PC-3 (cell line): ENCODE measurements at regions not wholly inside any gene's neighbourhood (a gene's known extent, or its start where the extent isn't known, plus 50 kb on each side); places are given as distances from the start of the nearest gene placed in this dataset.

Source experiments
- EZH2 ChIP-seq: fragments of 300-600 bp; sonication (generic); IDR thresholded peaks from one replicate; pipeline ENCODE4 v1.6.1; 2017; ENCODE audit warnings: antibody characterized with exemption, mild to moderate bottlenecking, low read length; ENCODE audit not compliant: unreplicated experiment
- EZH2phosphoT487 ChIP-seq: fragments of 300-600 bp; sonication (generic); IDR thresholded peaks from 2 replicates; pipeline ENCODE4 v1.6.1; 2018; ENCODE audit warnings: mild to moderate bottlenecking, antibody characterized with exemption, low read length, borderline replicate concordance
- TF ChIP-seq, protein P1 (sequence below): fragments of 300-600 bp; sonication (generic); conservative IDR thresholded peaks from 2 replicates; pipeline ENCODE4 v1.5.1; 2017; ENCODE audit warnings: antibody characterized with exemption, low read depth, mild to moderate bottlenecking, low read length

DNA sequence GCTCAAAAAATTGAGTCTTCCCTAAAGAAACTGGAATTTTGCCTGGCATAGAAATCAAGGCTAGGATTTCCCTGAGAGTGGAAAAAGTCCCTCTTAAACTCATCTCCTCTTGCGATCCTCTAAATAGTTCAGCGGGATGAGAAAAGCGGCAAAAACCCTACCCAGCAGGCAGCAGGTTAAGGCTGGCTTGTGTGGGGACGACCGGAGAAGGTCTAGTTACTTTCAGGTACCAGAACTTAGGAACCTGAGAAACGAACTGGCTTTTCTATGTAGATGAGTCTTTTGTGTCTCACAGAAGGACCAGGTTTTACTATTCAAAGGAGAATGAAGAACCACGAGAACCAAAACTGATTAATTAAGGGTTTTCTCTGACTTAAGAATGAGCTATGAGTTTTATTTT is 523.7 kb upstream of the TGFBR2 start:
- TF ChIP-seq, protein P1, sequence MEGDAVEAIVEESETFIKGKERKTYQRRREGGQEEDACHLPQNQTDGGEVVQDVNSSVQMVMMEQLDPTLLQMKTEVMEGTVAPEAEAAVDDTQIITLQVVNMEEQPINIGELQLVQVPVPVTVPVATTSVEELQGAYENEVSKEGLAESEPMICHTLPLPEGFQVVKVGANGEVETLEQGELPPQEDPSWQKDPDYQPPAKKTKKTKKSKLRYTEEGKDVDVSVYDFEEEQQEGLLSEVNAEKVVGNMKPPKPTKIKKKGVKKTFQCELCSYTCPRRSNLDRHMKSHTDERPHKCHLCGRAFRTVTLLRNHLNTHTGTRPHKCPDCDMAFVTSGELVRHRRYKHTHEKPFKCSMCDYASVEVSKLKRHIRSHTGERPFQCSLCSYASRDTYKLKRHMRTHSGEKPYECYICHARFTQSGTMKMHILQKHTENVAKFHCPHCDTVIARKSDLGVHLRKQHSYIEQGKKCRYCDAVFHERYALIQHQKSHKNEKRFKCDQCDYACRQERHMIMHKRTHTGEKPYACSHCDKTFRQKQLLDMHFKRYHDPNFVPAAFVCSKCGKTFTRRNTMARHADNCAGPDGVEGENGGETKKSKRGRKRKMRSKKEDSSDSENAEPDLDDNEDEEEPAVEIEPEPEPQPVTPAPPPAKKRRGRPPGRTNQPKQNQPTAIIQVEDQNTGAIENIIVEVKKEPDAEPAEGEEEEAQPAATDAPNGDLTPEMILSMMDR = no peak
- TF ChIP-seq EZH2 = no peak
- TF ChIP-seq EZH2phosphoT487 = no peak
